ENCODE measurements at regions not wholly inside any gene's neighbourhood (a gene's known extent, or its start where the extent isn't known, plus 50 kb on each side); places are given as distances from the start of the nearest gene placed in this dataset.
A peak's percentile ranks its signal among the peaks of the same experiment; 100 is the strongest.

DNA sequence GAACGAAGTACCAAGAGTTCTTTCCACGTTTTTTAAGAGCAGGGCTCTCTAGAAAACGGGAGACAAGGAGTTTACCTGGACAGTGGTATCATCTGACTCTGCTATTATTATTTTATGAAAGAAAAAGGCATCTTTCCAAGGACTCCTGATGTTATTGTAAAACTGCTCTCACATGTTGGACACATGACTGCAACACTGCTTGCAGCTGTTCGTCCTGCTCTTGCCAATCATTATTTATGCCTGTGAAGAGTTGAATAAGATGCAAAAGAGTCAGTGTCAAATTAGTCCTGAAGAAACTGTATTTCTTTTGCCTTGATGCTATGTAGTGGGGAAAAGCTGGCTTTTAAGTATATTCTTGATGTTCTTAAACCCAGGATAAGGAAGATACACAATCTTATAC is 284.5 kb upstream of the PTGER4 start:
- TF ChIP-seq POLR2AphosphoS5 (IDR thresholded peaks at IDR 0.05) (no peak), EP300 (IDR thresholded peaks at IDR 0.05; ENCODE audit: low read depth) (no peak), POLR2A (IDR thresholded peaks at IDR 0.05) (no peak), CTCF (IDR thresholded peaks at IDR 0.05) (no peak)
- DNase-seq, result no peak
- in situ Hi-C loops (cut with MboI; ENCODE audit: low pct_ligation_motif_present in 1 of 4, low pct_unique_long_range_greater_than_20kb in 1 of 4, low sequenced_read_pairs in 3 of 4), result loop anchor here in 1 of 4 donors (25.0 kb wide), 1 partner anchor 292 kb away; the partner anchor contains the start of gene PTGER4
- Histone ChIP-seq H3K4me3 (no peak overlapping the region), H3K27ac (no peak overlapping the region), H3K36me3 (no peaks in the 10 kb centered on the region), H3K27me3 (no peaks in the 10 kb centered on the region), H3K9me3 (no peaks in the 10 kb centered on the region), H3K4me1 (peaks cover 0 to 7% (median 0%) of the 10 kb centered on the region in 4 donors)
- intact Hi-C loops (cut with DNase I; ENCODE audit: low total_unique reads), result no loop called here
- WGBS, 2 donors (ENCODE audit: low coverage in 1 of 2), result 74 to 84% methylated on average over 4 of the region's 4 CpGs

DNA sequence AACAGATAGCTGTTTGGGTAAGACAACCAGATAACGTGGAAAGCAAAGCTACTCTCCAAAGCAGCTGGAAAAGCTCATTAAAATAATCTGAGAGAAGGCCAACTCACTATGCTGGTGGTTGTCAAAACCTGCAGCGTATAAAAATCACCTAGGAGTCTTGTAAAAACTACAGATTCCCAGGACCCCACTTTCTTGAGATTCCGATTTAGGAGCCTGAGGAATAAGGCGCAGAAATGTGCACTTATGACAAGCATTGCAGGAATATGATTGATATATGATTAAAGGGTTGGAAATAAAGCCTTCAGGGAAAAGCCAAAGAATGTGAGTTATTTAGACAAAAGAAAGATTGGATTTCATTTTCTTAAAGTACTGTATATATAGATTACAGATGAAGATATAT is 285.0 kb upstream of the PTGER4 start:
- H3K9me3 ChIP-seq, result no peaks in the 10 kb centered on the region
- DNase-seq, result no peak
- intact Hi-C loops (cut with DNase I; ENCODE audit: low total_unique reads), result no loop called here
- H3K36me3 ChIP-seq, result no peaks in the 10 kb centered on the region
- TF ChIP-seq EP300 (IDR thresholded peaks at IDR 0.05; ENCODE audit: low read depth) (no peak), CTCF (IDR thresholded peaks at IDR 0.05) (no peak), POLR2A (IDR thresholded peaks at IDR 0.05) (no peak), POLR2AphosphoS5 (IDR thresholded peaks at IDR 0.05) (no peak)
- H3K4me3 ChIP-seq, result no peak overlapping the region
- in situ Hi-C loops (cut with MboI; ENCODE audit: low pct_ligation_motif_present in 1 of 4, low pct_unique_long_range_greater_than_20kb in 1 of 4, low sequenced_read_pairs in 3 of 4), result loop anchor here in 1 of 4 donors (25.0 kb wide), 1 partner anchor 293 kb away; the partner anchor contains the start of gene PTGER4
- no peak overlapping the region for H3K27ac ChIP-seq
- peaks cover 0 to 7% (median 0%) of the 10 kb centered on the region in 4 donors for H3K4me1 ChIP-seq
- 83 to 84% methylated on average over 4 of the region's 4 CpGs for WGBS, 2 donors (ENCODE audit: low coverage in 1 of 2)
- H3K27me3 ChIP-seq, result no peaks in the 10 kb centered on the region

GRCh38 chr5:40391642-40392041 is 288.1 kb upstream of the PTGER4 start:
- Histone ChIP-seq H3K36me3 (no peaks in the 10 kb centered on the region), H3K27me3 (no peaks in the 10 kb centered on the region), H3K9me3 (no peaks in the 10 kb centered on the region), H3K4me3 (no peak overlapping the region), H3K27ac (no peak overlapping the region), H3K4me1 (peaks cover 0 to 7% (median 0%) of the 10 kb centered on the region in 4 donors)
- in situ Hi-C loops (cut with MboI; ENCODE audit: low pct_ligation_motif_present in 1 of 4, low pct_unique_long_range_greater_than_20kb in 1 of 4, low sequenced_read_pairs in 3 of 4) (loop anchor here in 1 of 4 donors (25.0 kb wide), 1 partner anchor 296 kb away; the partner anchor contains the start of gene PTGER4), intact Hi-C loops (cut with DNase I; ENCODE audit: low total_unique reads) (no loop called here)
- TF ChIP-seq POLR2A (IDR thresholded peaks at IDR 0.05) (no peak), EP300 (IDR thresholded peaks at IDR 0.05; ENCODE audit: low read depth) (no peak), POLR2AphosphoS5 (IDR thresholded peaks at IDR 0.05) (no peak), CTCF (IDR thresholded peaks at IDR 0.05) (peak in 2 of 5 experiments; percentile 8 to 9)
- DNase-seq, result no peak

DNA sequence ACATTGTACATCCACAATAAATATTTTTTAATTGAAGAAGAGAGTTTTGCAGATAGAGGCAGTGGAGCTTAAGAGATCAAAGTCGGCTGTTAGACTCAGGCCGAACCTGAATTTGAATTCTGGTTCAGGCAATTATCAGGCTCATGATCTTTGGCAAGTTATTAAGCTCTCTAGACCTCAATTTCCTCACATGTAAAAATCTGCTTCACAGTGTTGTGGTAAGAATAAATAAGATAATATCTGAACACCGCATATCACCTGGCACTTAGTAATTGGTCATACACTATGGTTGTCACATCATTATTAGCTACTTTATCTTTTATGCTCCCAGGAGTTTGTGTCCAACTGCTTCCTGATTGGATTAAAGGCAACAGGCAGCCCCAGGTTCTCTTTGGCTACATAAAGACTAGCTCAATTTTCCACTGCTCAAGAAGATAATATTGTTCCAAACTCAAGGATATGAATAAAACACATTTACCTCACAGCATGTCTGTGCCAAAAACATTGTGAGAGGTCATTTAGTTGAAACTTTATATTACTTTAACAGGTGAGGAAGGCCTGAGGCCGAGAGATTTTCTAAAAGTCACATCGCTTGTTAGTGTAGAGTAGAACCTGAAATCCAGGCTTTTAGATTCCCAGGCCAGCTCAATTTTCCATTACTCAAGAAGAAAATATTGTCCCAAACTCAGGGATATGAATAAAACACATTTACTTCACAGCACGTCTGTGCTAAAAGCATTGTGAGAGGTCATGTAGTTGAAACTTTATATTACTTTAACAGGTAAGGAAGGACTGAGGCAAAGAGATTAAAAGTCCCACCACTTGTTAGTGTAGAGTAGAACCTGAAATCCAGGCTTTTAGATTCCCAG is 289.2 kb upstream of the PTGER4 start:
- DNase-seq, result no peak
- 74 to 86% methylated on average over 6 of the region's 6 CpGs for WGBS, 2 donors (ENCODE audit: low coverage in 1 of 2)
- H3K9me3 ChIP-seq, result no peaks in the 10 kb centered on the region
- in situ Hi-C loops (cut with MboI; ENCODE audit: low pct_ligation_motif_present in 1 of 4, low pct_unique_long_range_greater_than_20kb in 1 of 4, low sequenced_read_pairs in 3 of 4) (loop anchor here in 1 of 4 donors (25.0 kb wide), 1 partner anchor 297 kb away; the partner anchor contains the start of gene PTGER4), intact Hi-C loops (cut with DNase I; ENCODE audit: low total_unique reads) (no loop called here)
- no peak overlapping the region for H3K27ac ChIP-seq
- H3K27me3 ChIP-seq, result no peaks in the 10 kb centered on the region
- TF ChIP-seq POLR2AphosphoS5 (IDR thresholded peaks at IDR 0.05) (no peak), POLR2A (IDR thresholded peaks at IDR 0.05) (no peak), CTCF (IDR thresholded peaks at IDR 0.05) (no peak), EP300 (IDR thresholded peaks at IDR 0.05; ENCODE audit: low read depth) (no peak)
- peaks cover 0 to 12% (median 2%) of the 10 kb centered on the region in 4 donors for H3K4me1 ChIP-seq
- no peak overlapping the region for H3K4me3 ChIP-seq
- H3K36me3 ChIP-seq, result no peaks in the 10 kb centered on the region

Data from transverse colon (tissue), 4 donors.